GM23248 (cell line): ENCODE measurements at regions not wholly inside any gene's neighbourhood (a gene's known extent, or its start where the extent isn't known, plus 50 kb on each side); places are given as distances from the start of the nearest gene placed in this dataset.

ENCODE experiments used
- EZH2 ChIP-seq: fragments of 200-600 bp; sonication (generic); IDR thresholded peaks from 2 replicates; pipeline ENCODE4 v1.6.1; 2018; ENCODE audit warnings: antibody characterized with exemption, mild to moderate bottlenecking; ENCODE audit not compliant: insufficient read depth, poor library complexity, severe bottlenecking
- EZH2phosphoT487 ChIP-seq: fragments of 200-600 bp; sonication (generic); IDR thresholded peaks from 2 replicates; pipeline ENCODE4 v1.6.1; 2018; ENCODE audit warnings: antibody characterized with exemption, moderate library complexity, mild to moderate bottlenecking, low read depth; ENCODE audit not compliant: insufficient read depth

- TF ChIP-seq EZH2 (no peak), EZH2phosphoT487 (no peak)
Observed at GRCh38 chr12:46676797-46677520, 148.8 kb downstream of the SLC38A4 start.
